Esophagus (tissue), 2 donors: ENCODE measurements at regions not wholly inside any gene's neighbourhood (a gene's known extent, or its start where the extent isn't known, plus 50 kb on each side); places are given as distances from the start of the nearest gene placed in this dataset.

Experiments used
- H3K27ac ChIP-seq, 2 donors: one replicate each; pipeline ENCODE4 v1.5.1; 2013; ENCODE audit warnings: low read depth in 2 of 2, mild to moderate bottlenecking in 2 of 2, inconsistent platforms in 1 of 2, low read length in 1 of 2, moderate library complexity in 1 of 2
- H3K27me3 ChIP-seq, 2 donors: one replicate each; pipeline ENCODE4 v1.6.1; 2013; ENCODE audit warnings: low read length in 2 of 2, control low read depth in 1 of 2, mild to moderate bottlenecking in 1 of 2; ENCODE audit not compliant: insufficient read depth in 2 of 2, control insufficient read depth in 1 of 2
- H3K36me3 ChIP-seq, 2 donors: one replicate each; pipeline ENCODE4 v1.6.1; 2013; ENCODE audit warnings: low read length in 1 of 2; ENCODE audit not compliant: control insufficient read depth in 2 of 2, insufficient read depth in 2 of 2
- H3K4me1 ChIP-seq, 2 donors: one replicate each; pipeline ENCODE4 v1.6.1; 2013; ENCODE audit warnings: low read length in 1 of 2; ENCODE audit not compliant: control insufficient read depth in 2 of 2, insufficient read depth in 2 of 2
- H3K4me3 ChIP-seq, 2 donors: one replicate each; pipeline ENCODE4 v1.5.1; 2013; ENCODE audit warnings: low read length in 2 of 2, mild to moderate bottlenecking in 2 of 2, low read depth in 1 of 2, moderate library complexity in 1 of 2
- H3K9me3 ChIP-seq, 2 donors: one replicate each; pipeline ENCODE4 v1.6.1; 2013; ENCODE audit warnings: mild to moderate bottlenecking in 2 of 2, low read depth in 1 of 2, low read length in 1 of 2, moderate library complexity in 1 of 2; ENCODE audit not compliant: control insufficient read depth in 2 of 2, insufficient read depth in 1 of 2
- WGBS, 2 donors: extraction: QIAGEN DNeasy Blood & Tissue Kit; methylation state at CpG; one replicate each; pipeline ENCODE4 v1.1.7; 2013; 5-methylcytosine and 5-hydroxymethylcytosine counted together
- donor health status: healthy with polysubstance abuse.
- donor health status: Bipolar disorder and iron deficiency.

- WGBS, 2 donors = 53 to 76% methylated on average over 1 of the region's 1 CpG
- Histone ChIP-seq H3K4me3 (no peak overlapping the region), H3K4me1 (peaks cover 0 to 2% of the 10 kb centered on the region in 2 donors), H3K36me3 (no peaks in the 10 kb centered on the region), H3K9me3 (no peaks in the 10 kb centered on the region), H3K27me3 (no peaks in the 10 kb centered on the region), H3K27ac (no peak overlapping the region)
These were observed 554.2 kb upstream of the KCNMB2 start for GRCh38 chr3:177982034-177982433.

GRCh38 chr3:177983320-177983719 is 552.9 kb upstream of the KCNMB2 start:
- H3K4me1 ChIP-seq = peaks cover 0 to 2% of the 10 kb centered on the region in 2 donors
- 83 to 94% methylated on average over 3 of the region's 3 CpGs for WGBS, 2 donors
- H3K27ac ChIP-seq = no peak overlapping the region
- no peak overlapping the region for H3K4me3 ChIP-seq
- no peaks in the 10 kb centered on the region for H3K36me3 ChIP-seq
- no peaks in the 10 kb centered on the region for H3K27me3 ChIP-seq
- no peaks in the 10 kb centered on the region for H3K9me3 ChIP-seq

- Histone ChIP-seq H3K27me3 (no peaks in the 10 kb centered on the region), H3K36me3 (no peaks in the 10 kb centered on the region), H3K27ac (no peak overlapping the region), H3K4me1 (no peaks in the 10 kb centered on the region), H3K9me3 (no peaks in the 10 kb centered on the region), H3K4me3 (no peak overlapping the region)
- WGBS, 2 donors = 78 to 84% methylated on average over 6 of the region's 6 CpGs
These were observed 543.0 kb upstream of the KCNMB2 start for GRCh38 chr3:177992993-177993970.

- no peaks in the 10 kb centered on the region for H3K27me3 ChIP-seq
- H3K4me1 ChIP-seq = no peaks in the 10 kb centered on the region
- no peak overlapping the region for H3K27ac ChIP-seq
- H3K4me3 ChIP-seq = no peak overlapping the region
- H3K36me3 ChIP-seq = no peaks in the 10 kb centered on the region
- H3K9me3 ChIP-seq = no peaks in the 10 kb centered on the region
These were observed 541.3 kb upstream of the KCNMB2 start for GRCh38 chr3:177994976-177995375.

- no peaks in the 10 kb centered on the region for H3K27me3 ChIP-seq
- H3K9me3 ChIP-seq = no peaks in the 10 kb centered on the region
- H3K36me3 ChIP-seq = no peaks in the 10 kb centered on the region
- 82 to 83% methylated on average over 1 of the region's 1 CpG for WGBS, 2 donors
- H3K4me1 ChIP-seq = no peaks in the 10 kb centered on the region
- H3K4me3 ChIP-seq = no peak overlapping the region
- H3K27ac ChIP-seq = no peak overlapping the region
These were observed 540.7 kb upstream of the KCNMB2 start for GRCh38 chr3:177995381-177996085.

GRCh38 chr3:178001670-178002101 is 534.5 kb upstream of the KCNMB2 start:
- Histone ChIP-seq H3K4me3 (no peak overlapping the region), H3K9me3 (no peaks in the 10 kb centered on the region), H3K4me1 (no peaks in the 10 kb centered on the region), H3K27ac (no peak overlapping the region), H3K36me3 (no peaks in the 10 kb centered on the region), H3K27me3 (no peaks in the 10 kb centered on the region)
- 75 to 77% methylated on average over 1 of the region's 1 CpG for WGBS, 2 donors

- H3K36me3 ChIP-seq = no peaks in the 10 kb centered on the region
- H3K27ac ChIP-seq = no peak overlapping the region
- no peak overlapping the region for H3K4me3 ChIP-seq
- no peaks in the 10 kb centered on the region for H3K9me3 ChIP-seq
- H3K4me1 ChIP-seq = no peaks in the 10 kb centered on the region
- H3K27me3 ChIP-seq = no peaks in the 10 kb centered on the region
These were observed 534.1 kb upstream of the KCNMB2 start for GRCh38 chr3:178002113-178002512.

GRCh38 chr3:178003756-178004155 is 532.5 kb upstream of the KCNMB2 start:
- Histone ChIP-seq H3K9me3 (no peaks in the 10 kb centered on the region), H3K27me3 (no peaks in the 10 kb centered on the region), H3K4me1 (no peaks in the 10 kb centered on the region), H3K27ac (no peak overlapping the region), H3K4me3 (no peak overlapping the region), H3K36me3 (no peaks in the 10 kb centered on the region)
- 49 to 60% methylated on average over 2 of the region's 2 CpGs for WGBS, 2 donors

GRCh38 chr3:178005961-178006360 is 530.3 kb upstream of the KCNMB2 start:
- H3K4me3 ChIP-seq = no peak overlapping the region
- H3K36me3 ChIP-seq = no peaks in the 10 kb centered on the region
- H3K9me3 ChIP-seq = no peaks in the 10 kb centered on the region
- H3K27me3 ChIP-seq = no peaks in the 10 kb centered on the region
- 90 to 97% methylated on average over 1 of the region's 1 CpG for WGBS, 2 donors
- H3K4me1 ChIP-seq = no peaks in the 10 kb centered on the region
- H3K27ac ChIP-seq = no peak overlapping the region
